Head of caudate nucleus (tissue), 42 donors: ENCODE measurements at regions not wholly inside any gene's neighbourhood (a gene's known extent, or its start where the extent isn't known, plus 50 kb on each side); places are given as distances from the start of the nearest gene placed in this dataset.

ENCODE experiments used
- DNase-seq, 42 donors: peaks; one replicate each; pipeline versions ENCODE4 v3.0.0 to v3.0.0-alpha.2; 2020 to 2021; ENCODE audit warnings: mixed read lengths in 7 of 42
- intact Hi-C: fragments of 100-400 bp; cut with DNase I; formaldehyde crosslinking; loops from one replicate; pipeline ENCODE4 v1.15.0; 2022

DNA sequence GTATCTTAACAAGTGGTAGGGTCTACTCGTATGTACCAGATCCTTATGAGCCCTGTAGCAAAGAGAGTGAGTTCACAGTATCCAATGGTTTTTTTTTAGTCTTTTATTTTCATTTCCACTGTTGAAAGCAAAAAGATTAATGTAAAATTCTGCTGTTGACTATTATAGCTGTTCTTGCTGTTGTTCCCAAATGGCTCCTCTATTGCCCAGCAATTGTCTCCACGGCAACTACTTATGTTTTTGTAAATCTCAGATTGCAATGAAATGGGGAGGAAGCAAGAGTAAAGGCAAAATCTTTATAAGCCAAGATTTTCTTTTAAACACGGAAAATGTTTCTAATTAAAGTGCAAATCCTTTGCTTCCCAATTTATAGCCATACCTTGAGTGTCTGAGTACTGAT is 406.1 kb downstream of the EPM2A start:
- intact Hi-C loops = no loop called here
- DNase-seq = no peak

DNA sequence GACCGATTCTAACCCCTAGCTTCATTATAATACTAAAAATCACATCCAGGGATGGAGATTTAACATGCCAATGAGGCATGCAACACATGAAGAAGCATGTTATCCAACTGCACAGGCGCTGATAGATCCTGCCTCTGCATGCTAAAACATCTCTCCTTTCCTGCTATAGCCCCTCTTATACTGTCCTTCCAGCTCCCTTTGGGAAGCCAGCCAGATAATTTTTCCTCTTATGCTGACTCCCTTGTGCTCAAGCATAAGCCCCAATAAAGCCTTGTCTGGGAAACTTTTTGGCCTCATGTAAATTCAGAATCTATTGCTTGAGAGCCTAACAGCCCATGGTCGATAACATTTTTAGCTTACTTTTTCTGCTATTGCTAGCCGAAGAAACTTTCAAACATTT is 404.3 kb downstream of the EPM2A start:
- no peak for DNase-seq
- intact Hi-C loops = no loop called here

DNA sequence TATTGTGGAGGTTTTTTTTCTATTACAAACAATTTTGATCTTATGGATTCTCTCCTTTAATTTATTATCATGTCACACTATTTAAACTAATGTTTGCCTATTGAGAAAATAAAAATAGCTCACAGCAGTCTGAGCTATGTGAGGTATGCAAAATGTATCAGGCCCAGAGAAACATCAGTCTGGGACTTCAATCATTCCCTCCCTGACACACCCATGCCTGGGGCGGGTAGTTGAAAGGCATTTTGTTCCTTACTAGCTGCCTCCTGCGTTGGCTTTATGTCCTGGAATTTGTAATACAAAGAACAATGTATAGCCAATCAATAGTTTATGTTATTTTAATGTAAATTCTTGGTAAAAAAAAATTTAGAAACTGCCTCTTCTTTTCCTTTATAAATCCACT is 403.3 kb downstream of the EPM2A start:
- intact Hi-C loops = no loop called here
- no peak for DNase-seq

DNA sequence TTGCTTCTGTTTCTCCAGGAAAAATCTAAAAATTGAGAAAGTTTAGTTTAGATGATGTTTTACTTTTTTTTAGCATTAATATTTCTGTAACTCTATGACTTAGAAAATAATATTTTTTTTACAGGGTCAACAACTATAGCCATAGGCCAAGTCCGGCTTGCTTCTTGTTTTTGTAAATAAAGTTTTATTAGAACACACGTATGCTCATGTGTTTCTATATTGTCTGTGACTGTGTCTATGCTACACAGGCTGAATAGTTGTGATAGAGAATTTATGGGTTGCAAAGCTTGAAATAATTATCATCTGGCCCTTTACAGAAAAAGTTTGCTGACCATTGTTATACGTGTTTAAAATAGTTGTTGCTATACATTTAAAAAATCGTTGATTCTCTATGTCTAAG is 399.2 kb downstream of the EPM2A start:
- DNase-seq = no peak
- intact Hi-C loops = no loop called here

DNA sequence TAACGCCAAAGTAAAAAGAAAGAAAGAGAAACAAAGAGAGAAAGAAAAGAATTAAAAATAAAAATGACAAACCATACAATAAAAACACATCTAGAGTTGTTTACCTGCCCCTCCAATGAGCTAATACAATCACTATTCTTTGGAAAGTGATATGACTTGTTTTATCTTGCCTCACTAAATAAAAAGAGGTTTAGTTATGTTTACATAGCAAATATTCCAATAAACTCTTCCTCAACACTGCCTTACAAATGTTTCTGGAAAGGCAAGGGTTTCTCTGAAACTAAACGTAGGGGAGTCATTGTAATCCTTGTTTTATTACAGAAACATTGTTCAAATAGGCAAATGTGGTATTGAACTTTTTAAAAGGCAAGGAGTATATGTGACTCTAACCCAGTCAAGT is 396.2 kb downstream of the EPM2A start:
- no peak for DNase-seq
- intact Hi-C loops = no loop called here

DNA sequence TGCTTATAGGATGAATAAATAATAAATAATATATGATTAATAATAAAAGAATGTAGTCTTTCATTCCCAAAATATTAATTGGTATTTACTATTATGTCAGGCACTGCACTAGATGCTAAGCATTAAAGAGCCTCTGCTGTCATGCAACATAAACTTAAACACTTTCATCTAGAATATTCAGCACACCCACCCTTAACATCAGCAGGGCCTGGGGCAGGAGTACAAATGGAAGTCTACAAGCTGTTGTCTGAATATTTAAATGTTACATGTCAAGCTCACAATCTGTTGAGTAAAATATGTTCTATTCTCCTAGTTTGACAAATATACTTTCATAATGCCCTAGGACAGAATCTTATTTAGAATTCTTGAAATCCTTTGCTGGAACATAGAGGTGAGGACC is 395.1 kb downstream of the EPM2A start:
- DNase-seq = no peak
- intact Hi-C loops = no loop called here

DNA sequence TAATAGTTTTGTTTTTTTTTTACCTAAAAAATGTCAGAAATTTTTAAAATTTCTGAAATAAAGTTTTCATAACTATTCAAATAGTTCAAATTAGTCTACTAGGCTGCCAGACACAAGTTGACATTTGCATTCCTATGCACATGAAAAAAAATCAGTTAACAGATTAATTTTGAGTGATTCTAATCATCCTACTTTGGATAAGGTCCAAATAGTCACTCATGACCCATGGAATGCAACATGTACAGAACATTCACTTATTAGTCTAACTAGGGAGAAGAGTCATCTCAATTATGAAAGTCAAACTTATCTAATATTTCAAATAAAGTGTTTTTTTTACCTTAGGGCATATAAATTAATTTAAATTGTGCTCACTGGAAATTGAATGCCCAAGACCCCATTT is 390.2 kb downstream of the EPM2A start:
- intact Hi-C loops = no loop called here
- no peak for DNase-seq

DNA sequence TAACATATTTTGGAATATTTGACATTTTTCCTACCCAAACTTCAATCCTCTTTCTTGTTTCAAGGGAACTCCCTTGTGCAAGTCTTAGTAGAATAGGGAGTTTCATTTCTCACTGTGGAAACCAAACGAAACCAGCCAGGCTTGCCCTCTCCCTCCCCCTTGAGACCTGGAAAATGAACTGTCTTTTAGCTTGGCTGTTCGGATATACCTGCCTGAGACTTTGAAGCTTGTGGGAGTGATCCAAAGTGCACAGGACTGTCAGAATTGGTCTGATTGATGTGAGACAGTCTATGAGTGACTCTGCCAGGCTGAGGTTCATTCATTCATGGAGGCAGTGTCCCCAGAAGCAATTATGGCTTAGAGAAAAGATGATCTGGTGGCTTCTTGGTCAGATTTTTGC is 388.1 kb downstream of the EPM2A start:
- intact Hi-C loops = no loop called here
- DNase-seq = no peak

DNA sequence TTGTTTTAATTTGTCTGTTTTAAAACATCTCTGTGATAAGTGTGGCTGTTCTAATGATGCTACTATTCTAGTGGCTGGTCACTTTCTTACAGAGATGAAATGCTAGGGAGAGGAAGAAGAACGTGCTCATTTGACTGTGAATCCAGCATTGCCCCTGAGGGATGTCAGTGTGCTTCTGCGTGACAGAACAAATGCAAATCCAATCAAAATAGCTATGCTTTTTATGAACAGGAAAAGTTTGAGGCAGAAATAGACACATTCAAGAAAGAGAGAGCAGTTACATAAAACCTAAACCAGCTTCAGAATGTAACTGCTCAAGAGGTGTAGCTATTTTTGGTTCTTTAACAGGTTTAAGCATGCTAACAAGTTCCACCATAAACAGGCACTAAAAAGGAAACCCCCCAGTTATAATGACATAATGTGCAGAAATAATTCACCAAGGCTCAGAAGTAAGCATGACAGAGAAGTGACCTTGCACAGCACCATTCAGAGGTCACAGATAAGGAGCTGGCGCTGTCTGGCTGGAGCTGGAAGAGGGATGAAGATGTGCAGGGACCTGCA is 385.3 kb downstream of the EPM2A start:
- intact Hi-C loops = no loop called here
- DNase-seq = peak in 7 of 42 donors; percentile 10 to 53 (median 21)

DNA sequence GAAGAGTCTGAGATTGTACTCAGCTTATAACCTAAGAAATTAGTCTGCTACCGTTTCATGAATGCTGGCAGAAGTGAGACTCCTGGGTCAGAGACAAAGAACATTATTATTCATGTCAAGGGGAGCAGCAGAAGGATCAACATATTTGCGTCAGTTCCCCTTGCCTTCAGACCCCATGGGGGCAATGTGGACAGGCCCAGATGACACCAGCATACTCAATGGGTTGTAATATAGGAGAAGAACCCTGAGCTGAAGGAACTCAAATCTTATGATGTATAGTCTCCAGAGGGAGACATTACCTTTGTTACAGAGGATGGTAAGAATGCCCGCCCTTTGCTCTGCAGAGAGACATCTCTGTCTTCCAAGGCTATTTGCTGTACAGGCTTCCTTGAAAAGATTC is 384.4 kb downstream of the EPM2A start:
- intact Hi-C loops = no loop called here
- no peak for DNase-seq

DNA sequence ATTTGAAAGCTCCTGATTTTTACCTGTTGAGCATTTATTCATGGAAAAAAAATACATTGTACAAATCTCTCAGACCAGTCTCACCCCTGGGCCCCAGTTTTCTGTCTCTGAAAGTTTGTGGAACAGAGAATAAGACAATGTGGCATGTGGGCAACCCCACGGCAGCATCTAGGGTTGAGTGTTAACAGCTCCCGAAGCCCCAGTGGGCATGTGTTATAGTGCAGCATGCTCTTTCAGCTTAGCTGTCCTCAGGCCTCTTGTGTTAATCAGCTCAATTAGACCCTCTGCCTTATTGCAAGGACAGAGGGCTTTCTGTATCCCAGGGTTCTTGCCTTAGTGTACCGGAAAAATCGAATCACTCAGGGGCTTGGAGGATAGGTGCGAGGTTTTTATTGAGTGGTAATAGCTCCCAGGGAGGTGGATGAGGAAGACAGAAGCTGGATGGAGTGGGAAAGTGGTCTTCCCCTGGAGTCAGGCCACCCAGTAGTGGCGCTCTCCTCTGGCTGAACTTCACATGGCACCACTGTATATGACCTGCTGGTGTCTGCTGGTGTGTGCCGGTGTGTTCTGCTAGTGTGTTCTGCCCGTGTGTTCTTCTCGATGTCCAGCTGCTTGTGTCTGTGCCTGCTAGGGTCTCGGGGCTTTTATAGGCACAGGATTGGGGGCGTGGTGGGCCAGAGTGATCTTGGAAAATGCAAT is 382.8 kb downstream of the EPM2A start:
- DNase-seq = no peak
- intact Hi-C loops = no loop called here

DNA sequence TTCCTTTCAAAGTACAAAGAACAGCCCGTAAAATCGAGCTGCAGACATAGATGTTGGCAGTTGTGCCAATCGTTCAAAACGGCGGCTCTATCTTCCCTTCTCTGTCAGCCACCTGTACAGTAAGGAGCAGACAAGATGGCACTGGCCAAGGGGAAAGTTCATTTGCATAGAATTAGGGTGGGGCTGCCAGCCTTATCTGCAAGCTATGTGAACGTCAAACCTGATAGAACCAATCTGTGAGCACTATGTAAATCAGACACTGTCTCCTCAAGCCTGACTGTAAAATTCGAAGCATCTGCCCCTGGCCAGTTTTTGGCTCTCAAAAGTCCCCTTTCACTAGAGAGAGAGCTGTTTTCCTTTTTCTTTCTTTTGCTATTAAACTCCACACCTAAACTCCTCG is 374.5 kb downstream of the EPM2A start:
- DNase-seq = no peak
- intact Hi-C loops = no loop called here

DNA sequence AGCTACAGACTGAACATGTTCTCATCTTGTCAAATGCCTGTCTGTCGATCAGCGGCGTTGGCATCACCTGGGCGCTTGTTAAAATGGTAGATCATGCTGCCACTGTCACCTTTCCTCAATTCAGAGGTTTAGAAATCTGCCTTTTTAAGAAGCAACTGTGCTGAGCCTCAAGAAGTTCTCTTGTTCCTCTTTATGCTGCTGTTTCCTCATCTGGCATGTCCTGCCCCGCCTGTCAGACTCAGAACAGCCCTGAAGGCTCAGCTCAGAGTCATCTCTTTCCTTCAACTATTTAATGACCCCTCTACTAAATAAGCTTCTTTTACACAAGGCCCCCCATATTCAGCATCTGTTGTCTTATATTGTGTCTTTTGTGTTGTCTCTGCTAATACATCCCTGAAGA is 368.2 kb downstream of the EPM2A start:
- intact Hi-C loops = no loop called here
- DNase-seq = no peak

DNA sequence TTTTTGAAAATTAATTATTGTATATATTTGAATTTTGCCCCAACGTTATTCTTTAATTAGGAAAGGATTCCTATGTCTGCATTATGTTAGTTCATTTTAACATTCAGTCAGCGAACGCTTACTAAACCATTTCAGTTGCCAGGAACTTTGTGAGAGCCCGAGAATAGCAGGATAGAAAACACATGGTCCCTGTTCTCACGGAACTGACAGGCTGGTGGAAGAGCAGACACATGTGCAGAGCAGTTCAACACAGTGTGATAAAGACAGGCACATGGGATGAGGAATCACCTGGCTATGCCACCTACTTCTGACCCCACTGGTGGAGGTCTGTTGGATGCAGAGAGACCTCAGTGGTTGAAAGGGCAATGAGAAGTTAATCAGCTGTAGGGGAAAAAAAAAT is 367.2 kb downstream of the EPM2A start:
- intact Hi-C loops = no loop called here
- DNase-seq = no peak

DNA sequence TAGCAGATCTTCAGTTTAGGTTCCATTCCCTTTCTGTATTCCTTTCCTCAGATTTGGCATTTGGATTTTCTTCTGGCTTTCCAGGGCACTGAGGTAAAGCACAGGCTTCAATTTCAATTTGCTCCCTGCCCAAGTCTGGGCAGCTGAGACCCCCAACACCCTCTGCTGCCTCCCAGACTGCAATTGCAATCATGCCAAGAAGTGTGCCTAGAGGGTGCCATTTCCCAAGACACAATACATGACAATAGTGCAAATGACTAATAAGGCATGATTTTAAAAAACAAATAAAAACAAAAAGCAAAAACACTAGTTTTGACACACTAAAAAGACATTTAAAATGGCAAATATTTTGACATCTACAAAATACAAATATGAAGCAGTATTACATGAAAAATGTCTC is 364.8 kb downstream of the EPM2A start:
- intact Hi-C loops = no loop called here
- no peak for DNase-seq

DNA sequence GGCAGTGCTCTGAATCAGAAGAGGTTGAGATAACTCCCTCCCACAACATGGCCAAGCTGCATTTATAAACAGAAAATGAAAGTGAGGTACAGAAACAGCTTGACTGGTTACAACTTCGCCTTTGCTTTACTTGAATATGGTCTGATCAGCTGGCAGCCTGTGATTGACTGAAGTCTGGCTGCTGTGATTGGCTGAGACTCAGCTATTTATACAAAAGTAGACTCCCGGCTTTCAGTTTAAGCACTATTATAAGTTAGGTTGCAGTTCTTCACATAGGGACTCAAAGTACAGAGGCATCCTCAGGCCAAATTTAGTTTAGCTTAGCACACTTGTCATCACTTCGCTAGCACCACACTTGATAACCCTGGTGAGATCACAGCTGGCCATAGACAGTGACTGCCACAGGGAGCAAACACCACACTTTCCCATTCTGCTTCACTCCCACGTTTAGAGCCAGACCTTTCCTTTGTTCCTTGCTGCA is 362.6 kb downstream of the EPM2A start:
- intact Hi-C loops = no loop called here
- peak in 2 of 42 donors; percentile 2 to 24 for DNase-seq

DNA sequence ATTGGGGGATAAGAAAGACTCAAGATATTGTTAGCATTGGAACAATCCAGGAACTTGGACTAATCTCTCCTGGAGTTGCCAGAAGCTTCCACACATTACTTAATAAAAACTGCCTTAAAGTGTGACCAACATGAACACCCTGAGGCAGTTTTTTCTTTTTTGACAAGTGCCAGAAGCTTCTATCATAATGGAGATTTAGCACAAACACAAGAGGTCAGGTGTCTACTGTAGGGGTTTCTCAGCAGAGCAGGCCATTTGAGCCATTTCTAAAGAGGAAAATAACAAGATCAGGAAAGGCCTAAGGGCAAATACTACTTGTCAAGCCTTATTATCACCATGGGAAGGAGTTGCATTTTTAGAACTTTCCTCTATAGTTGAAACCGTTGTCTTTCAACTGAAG is 361.5 kb downstream of the EPM2A start:
- no peak for DNase-seq
- intact Hi-C loops = no loop called here

DNA sequence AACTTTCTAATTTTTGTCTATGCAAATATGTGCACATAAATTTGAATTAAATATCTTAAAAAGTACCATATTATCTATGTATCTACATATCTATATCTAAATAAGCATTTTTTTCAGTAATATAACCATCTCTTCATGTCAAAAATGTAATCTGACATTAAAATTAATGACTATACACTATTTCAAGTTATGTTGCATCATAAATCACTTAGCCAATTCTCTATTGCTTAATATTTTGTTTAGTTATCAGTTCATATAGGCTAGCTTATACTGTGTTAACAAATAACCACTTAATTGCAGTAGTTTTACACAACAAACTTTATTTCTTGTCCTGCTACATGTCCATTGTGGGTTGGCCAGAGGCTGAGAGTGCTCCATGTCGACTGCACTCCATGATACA is 360.8 kb downstream of the EPM2A start:
- DNase-seq = no peak
- intact Hi-C loops = no loop called here

DNA sequence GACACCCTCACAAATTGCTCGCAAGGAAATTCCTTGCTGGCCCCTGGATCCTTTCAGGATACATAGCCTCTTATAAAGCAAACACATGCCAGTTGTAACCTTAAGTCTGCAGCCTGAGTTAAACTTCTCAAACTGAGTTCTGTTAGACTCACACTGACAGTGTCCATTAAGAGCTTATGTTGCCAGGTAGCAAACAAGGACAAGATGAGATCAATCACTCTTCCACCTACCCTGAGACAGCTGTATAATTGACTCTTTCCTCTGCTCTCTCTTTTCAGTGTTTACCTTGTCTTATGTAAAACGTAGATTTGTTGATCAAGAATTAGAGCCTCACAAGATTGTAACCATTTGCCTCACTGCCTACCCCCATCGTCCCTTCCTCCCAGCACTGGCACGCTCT is 359.8 kb downstream of the EPM2A start:
- DNase-seq = no peak
- intact Hi-C loops = no loop called here

DNA sequence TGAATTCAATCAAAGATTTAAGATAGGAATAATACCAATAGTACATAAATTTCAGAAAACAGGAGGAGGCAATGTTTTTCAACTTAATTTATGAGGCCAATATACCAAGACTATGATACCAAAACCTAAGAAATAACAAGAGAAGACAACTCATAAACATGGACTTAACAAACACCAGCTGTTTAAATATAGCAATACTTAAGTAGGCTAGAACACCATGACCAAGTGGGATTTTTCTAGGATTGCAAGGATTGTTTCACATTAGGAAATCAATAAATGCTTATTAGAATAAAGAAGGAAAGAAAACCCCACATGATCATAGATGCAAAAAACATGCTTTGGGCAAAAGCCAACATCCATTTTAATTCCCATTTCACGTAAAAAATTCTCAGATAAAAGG is 355.1 kb downstream of the EPM2A start:
- no peak for DNase-seq
- intact Hi-C loops = no loop called here

DNA sequence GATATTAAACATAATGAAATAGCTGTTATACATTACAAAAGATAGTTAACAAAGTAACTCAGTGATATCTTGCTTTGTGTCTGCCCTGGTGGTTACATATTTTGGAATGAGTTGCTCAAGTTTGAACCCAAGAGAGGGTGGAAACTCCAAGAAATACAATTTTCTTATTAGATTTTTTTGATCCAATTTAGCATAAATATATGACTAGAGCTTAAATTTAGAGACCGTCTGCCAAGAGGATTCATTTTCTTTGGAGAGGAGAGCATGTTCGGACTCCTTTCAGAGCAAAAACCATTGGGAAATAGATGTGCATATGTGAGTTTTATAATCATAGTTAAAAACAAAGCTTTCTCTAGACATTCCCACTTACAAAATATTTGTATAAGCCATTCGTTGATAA is 353.4 kb downstream of the EPM2A start:
- intact Hi-C loops = no loop called here

DNA sequence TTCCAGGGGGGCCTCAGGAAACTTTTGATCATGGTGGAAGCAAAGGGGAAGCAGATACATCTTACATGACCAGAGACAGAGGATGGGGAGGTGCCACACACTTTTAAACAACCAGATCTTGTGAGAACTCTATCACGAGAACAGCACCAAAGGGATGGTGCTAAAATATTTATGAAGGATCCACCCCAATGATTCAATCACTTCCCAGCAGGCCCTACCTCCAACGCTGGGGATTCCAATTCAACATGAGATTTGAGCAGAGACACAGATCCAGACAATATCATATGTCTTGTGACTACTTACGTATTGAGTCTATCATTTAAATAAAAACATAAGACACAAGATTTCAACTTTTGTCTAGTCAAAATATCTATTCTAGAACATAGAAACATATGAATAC is 351.9 kb downstream of the EPM2A start:
- no peak for DNase-seq

More for the DNA sequence above, 353.4 kb downstream of the EPM2A start:
- no peak for DNase-seq

More for the DNA sequence above, 351.9 kb downstream of the EPM2A start:
- intact Hi-C loops = no loop called here
